PC-3 (cell line): ENCODE measurements at regions not wholly inside any gene's neighbourhood (a gene's known extent, or its start where the extent isn't known, plus 50 kb on each side); places are given as distances from the start of the nearest gene placed in this dataset.

Experiments used
- ATAC-seq: fragments of 200-7000 bp; cut with Tn5 transposase; 2 replicates; pipeline ENCODE4 v1.9.1; 2020; ENCODE audit warnings: mild to moderate bottlenecking, moderate library complexity
- BruUV-seq: library from RNA; stranded (reverse); fragments of 400-500 nt; replicated peaks from 2 replicates; lab custom pipeline; 2021; lab: Mats Ljungman, UMichigan
- CTCF ChIA-PET: fragments of 300-600 bp; sonication (Branson Sonifier 250); formaldehyde crosslinking; loops from one replicate; lab custom pipeline; 2022; ENCODE audit warnings: antibody characterized with exemption; lab: Charles Lee
- POLR2A ChIA-PET: fragments of 300-600 bp; sonication (Branson Sonifier 250); formaldehyde crosslinking; loops from one replicate; lab custom pipeline; 2022; ENCODE audit warnings: antibody characterized with exemption; ENCODE audit not compliant: unreplicated experiment; lab: Charles Lee
- DNase-seq: peaks from one replicate; pipeline ENCODE4 v3.0.0-alpha.2; 2015
- H2AFZ ChIP-seq: fragments of 300-600 bp; sonication (generic); 2 replicates; pipeline ENCODE4 v1.6.0; 2016; ENCODE audit warnings: antibody characterized with exemption, low read length
- H3F3A ChIP-seq: fragments of 300-600 bp; sonication (generic); one replicate; pipeline ENCODE4 v1.6.0; 2017; ENCODE audit warnings: antibody characterized with exemption, low read length, control low read depth, mild to moderate bottlenecking; ENCODE audit not compliant: unreplicated experiment
- H3K27ac ChIP-seq: fragments of 300-600 bp; sonication (generic); 2 replicates; pipeline ENCODE4 v1.5.1; 2016; ENCODE audit warnings: mild to moderate bottlenecking, low read length
- H3K27me3 ChIP-seq: fragments of 300-600 bp; sonication (generic); 2 replicates; pipeline ENCODE4 v1.6.1; 2016; ENCODE audit warnings: low read length, mixed read lengths
- H3K36me3 ChIP-seq: fragments of 300-600 bp; sonication (generic); 2 replicates; pipeline ENCODE4 v1.6.1; 2016; ENCODE audit warnings: low read depth, mixed run types, low read length, mixed read lengths
- H3K4me1 ChIP-seq: fragments of 300-600 bp; sonication (generic); 2 replicates; pipeline ENCODE4 v1.5.1; 2016; ENCODE audit warnings: low read length; ENCODE audit not compliant: insufficient read depth
- H3K4me2 ChIP-seq: fragments of 300-600 bp; sonication (generic); 2 replicates; pipeline ENCODE4 v1.6.0; 2016; ENCODE audit warnings: low read length
- H3K4me3 ChIP-seq: fragments of 300-600 bp; sonication (generic); 2 replicates; pipeline ENCODE4 v1.5.1; 2016; ENCODE audit warnings: mild to moderate bottlenecking, low read length, mixed read lengths
- H3K79me2 ChIP-seq: fragments of 300-600 bp; sonication (generic); 2 replicates; pipeline ENCODE4 v1.6.1; 2017; ENCODE audit warnings: low read length, mixed read lengths
- H3K9ac ChIP-seq: fragments of 300-600 bp; sonication (generic); 2 replicates; pipeline ENCODE4 v1.6.0; 2016; ENCODE audit warnings: mild to moderate bottlenecking, low read length
- H3K9me2 ChIP-seq: fragments of 300-600 bp; sonication (generic); replicated peaks from 2 replicates; pipeline ENCODE4 v1.6.1; 2016; ENCODE audit warnings: mixed run types, low read length, mixed read lengths
- H3K9me3 ChIP-seq: fragments of 300-600 bp; sonication (generic); 2 replicates; pipeline ENCODE4 v1.6.1; 2016; ENCODE audit warnings: low read length, mixed read lengths
- H4K20me1 ChIP-seq: fragments of 300-600 bp; sonication (generic); 2 replicates; pipeline ENCODE4 v1.6.1; 2016; ENCODE audit warnings: low read length, mixed read lengths
- CTCF ChIP-seq: fragments of 300-600 bp; sonication (generic); conservative IDR thresholded peaks from 2 replicates; pipeline ENCODE4 v1.5.1; 2017; ENCODE audit warnings: antibody characterized with exemption, low read depth, mild to moderate bottlenecking, low read length
- EZH2 ChIP-seq: fragments of 300-600 bp; sonication (generic); IDR thresholded peaks from one replicate; pipeline ENCODE4 v1.6.1; 2017; ENCODE audit warnings: antibody characterized with exemption, mild to moderate bottlenecking, low read length; ENCODE audit not compliant: unreplicated experiment
- EZH2phosphoT487 ChIP-seq: fragments of 300-600 bp; sonication (generic); IDR thresholded peaks from 2 replicates; pipeline ENCODE4 v1.6.1; 2018; ENCODE audit warnings: mild to moderate bottlenecking, antibody characterized with exemption, low read length, borderline replicate concordance
- intact Hi-C: fragments of 100-400 bp; cut with micrococcal nuclease; formaldehyde crosslinking; loops from 2 replicates; pipeline ENCODE4 v1.9.0; 2023

GRCh38 chr1:80987824-80988223, 812.9 kb upstream of the ADGRL2 start:
- no peaks in the 10 kb centered on the region for H4K20me1 ChIP-seq
- no peak overlapping the region for H3K9ac ChIP-seq
- no peaks in the 10 kb centered on the region for H3K9me3 ChIP-seq
- no peaks in the 10 kb centered on the region for H3K79me2 ChIP-seq
- no TSS peak for BruUV-seq
- intact Hi-C loops, result no loop called here
- H3K27me3 ChIP-seq, result no peaks in the 10 kb centered on the region
- H3F3A ChIP-seq, result no peaks in the 10 kb centered on the region
- DNase-seq, result no peak
- no peak overlapping the region for H3K4me3 ChIP-seq
- H3K4me2 ChIP-seq, result no peak overlapping the region
- TF ChIP-seq CTCF, result no peak
- TF ChIP-seq EZH2, result no peak
- TF ChIP-seq EZH2phosphoT487, result no peak
- H3K4me1 ChIP-seq, result no peaks in the 10 kb centered on the region
- H2AFZ ChIP-seq, result no peak overlapping the region
- no peak overlapping the region for H3K27ac ChIP-seq
- ChIA-PET CTCF (no interaction called here), POLR2A (no interaction called here)
- ATAC-seq, result peak; percentile 71
- no peaks in the 10 kb centered on the region for H3K9me2 ChIP-seq
- no peaks in the 10 kb centered on the region for H3K36me3 ChIP-seq

GRCh38 chr1:80987106-80987505, 813.6 kb upstream of the ADGRL2 start:
- no peaks in the 10 kb centered on the region for H3K9me2 ChIP-seq
- no TSS peak for BruUV-seq
- no peak overlapping the region for H2AFZ ChIP-seq
- no peak overlapping the region for H3K9ac ChIP-seq
- no peaks in the 10 kb centered on the region for H3F3A ChIP-seq
- H4K20me1 ChIP-seq, result no peaks in the 10 kb centered on the region
- ATAC-seq, result no peak
- CTCF ChIA-PET, result no interaction called here
- intact Hi-C loops, result no loop called here
- H3K27me3 ChIP-seq, result no peaks in the 10 kb centered on the region
- H3K4me1 ChIP-seq, result no peaks in the 10 kb centered on the region
- no peak overlapping the region for H3K4me3 ChIP-seq
- no peak for DNase-seq
- TF ChIP-seq EZH2, result no peak
- no peak overlapping the region for H3K4me2 ChIP-seq
- H3K27ac ChIP-seq, result no peak overlapping the region
- H3K36me3 ChIP-seq, result no peaks in the 10 kb centered on the region
- H3K79me2 ChIP-seq, result no peaks in the 10 kb centered on the region
- no peaks in the 10 kb centered on the region for H3K9me3 ChIP-seq
- POLR2A ChIA-PET, result no interaction called here

- H2AFZ ChIP-seq, result no peak overlapping the region
These were observed 817.9 kb upstream of the ADGRL2 start for GRCh38 chr1:80982831-80983230.

More at GRCh38 chr1:80982831-80983230, 817.9 kb upstream of the ADGRL2 start:
- Histone ChIP-seq H3K9me2 (no peaks in the 10 kb centered on the region), H3K4me1 (no peaks in the 10 kb centered on the region), H3K9me3 (no peaks in the 10 kb centered on the region), H3K27ac (no peak overlapping the region), H4K20me1 (no peaks in the 10 kb centered on the region), H3K27me3 (no peaks in the 10 kb centered on the region), H3F3A (no peaks in the 10 kb centered on the region), H3K79me2 (no peaks in the 10 kb centered on the region), H3K4me3 (no peak overlapping the region), H3K4me2 (no peak overlapping the region), H3K36me3 (no peaks in the 10 kb centered on the region), H3K9ac (no peak overlapping the region)
- ChIA-PET POLR2A (no interaction called here), CTCF (no interaction called here)
- no peak for ATAC-seq
- no TSS peak for BruUV-seq
- DNase-seq, result no peak
- TF ChIP-seq CTCF, result no peak
- TF ChIP-seq EZH2, result no peak
- TF ChIP-seq EZH2phosphoT487, result no peak
- intact Hi-C loops, result no loop called here
